ENCODE measurements at regions not wholly inside any gene's neighbourhood (a gene's known extent, or its start where the extent isn't known, plus 50 kb on each side); places are given as distances from the start of the nearest gene placed in this dataset.

DNA sequence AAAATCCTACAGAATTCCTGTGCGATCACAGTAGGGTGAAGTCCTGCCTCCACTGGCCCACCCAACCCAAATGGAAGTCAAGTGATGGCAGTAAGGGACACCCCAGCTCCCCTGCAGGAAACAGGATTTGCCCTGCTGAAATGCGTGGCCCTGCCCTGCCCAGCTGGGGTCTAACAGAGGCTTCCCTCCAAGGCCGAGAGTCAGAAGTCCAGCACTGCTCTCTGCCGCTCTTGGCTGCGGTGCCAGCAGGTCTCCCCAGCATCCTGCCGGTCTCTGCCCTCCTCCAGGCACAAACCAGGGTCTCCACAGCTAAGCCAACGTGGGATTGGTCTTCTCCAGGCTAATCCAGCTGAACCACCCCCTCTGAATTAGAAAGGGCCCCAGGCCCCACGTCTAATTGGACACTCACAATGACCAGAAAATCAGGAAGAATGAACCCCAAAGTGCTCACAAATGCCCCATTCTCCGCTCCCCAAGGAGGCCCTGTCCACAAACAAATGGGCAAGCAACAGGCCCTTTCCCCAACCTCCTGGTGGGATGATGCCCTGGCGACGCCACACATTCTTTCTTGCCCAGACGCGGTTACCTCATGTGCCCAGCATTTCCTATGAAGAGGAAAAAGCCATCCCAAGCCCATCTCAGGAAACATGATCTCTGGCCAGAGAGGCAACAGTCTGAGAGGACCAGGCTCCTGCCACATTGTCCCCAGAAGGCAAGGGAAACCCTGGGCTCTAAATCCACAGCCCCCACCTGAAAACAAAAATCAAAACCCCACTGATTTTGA is 117.2 kb downstream of the BANF2 start:
- Mint-ChIP-seq H3K4me1 (peaks cover 8% of the 10 kb centered on the region), H3K9me3 (peaks cover 4% of the 10 kb centered on the region), H3K27me3 (ENCODE audit: low read depth) (no peaks in the 10 kb centered on the region), H3K27ac (ENCODE audit: unreplicated experiment) (no peak overlapping the region), H3K36me3 (ENCODE audit: low read depth) (no peaks in the 10 kb centered on the region), H3K4me3 (no peak overlapping the region)
- TF ChIP-seq, protein P1, sequence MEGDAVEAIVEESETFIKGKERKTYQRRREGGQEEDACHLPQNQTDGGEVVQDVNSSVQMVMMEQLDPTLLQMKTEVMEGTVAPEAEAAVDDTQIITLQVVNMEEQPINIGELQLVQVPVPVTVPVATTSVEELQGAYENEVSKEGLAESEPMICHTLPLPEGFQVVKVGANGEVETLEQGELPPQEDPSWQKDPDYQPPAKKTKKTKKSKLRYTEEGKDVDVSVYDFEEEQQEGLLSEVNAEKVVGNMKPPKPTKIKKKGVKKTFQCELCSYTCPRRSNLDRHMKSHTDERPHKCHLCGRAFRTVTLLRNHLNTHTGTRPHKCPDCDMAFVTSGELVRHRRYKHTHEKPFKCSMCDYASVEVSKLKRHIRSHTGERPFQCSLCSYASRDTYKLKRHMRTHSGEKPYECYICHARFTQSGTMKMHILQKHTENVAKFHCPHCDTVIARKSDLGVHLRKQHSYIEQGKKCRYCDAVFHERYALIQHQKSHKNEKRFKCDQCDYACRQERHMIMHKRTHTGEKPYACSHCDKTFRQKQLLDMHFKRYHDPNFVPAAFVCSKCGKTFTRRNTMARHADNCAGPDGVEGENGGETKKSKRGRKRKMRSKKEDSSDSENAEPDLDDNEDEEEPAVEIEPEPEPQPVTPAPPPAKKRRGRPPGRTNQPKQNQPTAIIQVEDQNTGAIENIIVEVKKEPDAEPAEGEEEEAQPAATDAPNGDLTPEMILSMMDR (conservative IDR thresholded peaks at IDR 0.05) = no peak
- DNase-seq (ENCODE audit: low read depth, low spot score) = no peak

DNA sequence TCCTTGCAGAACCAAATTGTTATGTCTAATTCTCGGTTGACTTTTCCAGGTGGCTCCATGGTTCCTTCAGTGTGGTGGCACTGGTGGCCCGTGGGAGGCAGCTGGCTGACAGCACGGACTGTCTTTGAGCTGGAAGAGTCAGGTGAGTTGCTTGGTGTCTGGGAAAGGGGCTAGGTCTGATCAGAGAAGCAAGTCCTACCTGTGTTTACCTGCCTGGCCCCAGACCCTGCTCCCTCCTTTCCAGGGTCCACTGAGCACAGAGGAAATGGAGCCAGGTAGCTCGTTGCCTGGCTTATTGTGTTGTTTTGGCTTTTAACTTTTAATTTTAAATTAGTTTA is 111.8 kb downstream of the BANF2 start:
- no peaks in the 10 kb centered on the region for H3K9me3 Mint-ChIP-seq
- H3K36me3 Mint-ChIP-seq (ENCODE audit: low read depth) = no peaks in the 10 kb centered on the region
- DNase-seq (ENCODE audit: low read depth, low spot score) = no peak

DNA sequence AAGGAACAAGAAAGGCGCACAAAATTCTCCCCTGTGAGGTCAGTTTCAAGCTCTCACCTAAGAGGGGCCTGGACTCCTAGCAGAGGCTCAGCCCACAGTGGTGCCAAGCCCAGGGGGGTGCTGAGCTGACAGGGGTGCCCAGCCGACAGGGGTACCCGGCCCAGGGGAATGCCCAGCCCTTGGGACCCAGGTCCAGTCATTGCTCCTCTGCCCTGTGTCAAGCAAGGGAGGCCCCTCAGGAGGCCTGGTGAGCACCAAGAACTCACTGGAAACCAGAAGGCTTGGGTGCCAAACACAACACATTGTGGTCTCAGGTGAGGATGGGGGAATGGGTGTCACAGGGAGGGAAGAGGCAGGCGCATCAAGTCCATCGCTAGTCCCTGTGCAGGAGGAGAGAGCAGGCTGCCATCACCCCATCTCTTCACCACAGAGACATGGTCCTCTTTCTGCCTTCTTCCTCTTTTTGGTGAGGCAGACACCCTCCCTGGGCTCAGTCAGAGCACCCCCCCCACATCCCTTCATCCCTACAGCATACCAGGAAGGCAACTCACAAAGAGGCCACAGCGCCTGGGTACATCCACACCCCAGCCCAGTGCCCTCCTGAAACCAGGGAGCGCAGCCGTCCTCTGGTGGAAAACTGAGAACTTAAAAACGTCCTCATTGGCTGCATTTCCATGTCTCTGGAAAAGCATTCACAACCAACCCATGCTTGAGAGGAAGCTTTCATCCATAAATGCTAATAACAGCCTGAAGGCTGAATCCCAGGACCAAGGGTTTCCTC is 111.3 kb downstream of the BANF2 start:
- H3K4me3 Mint-ChIP-seq = no peak overlapping the region
- no peaks in the 10 kb centered on the region for H3K9me3 Mint-ChIP-seq
- no peaks in the 10 kb centered on the region for H3K36me3 Mint-ChIP-seq (ENCODE audit: low read depth)
- H3K27me3 Mint-ChIP-seq (ENCODE audit: low read depth) = no peaks in the 10 kb centered on the region
- H3K27ac Mint-ChIP-seq (ENCODE audit: unreplicated experiment) = no peak overlapping the region
- peaks cover 38% of the 10 kb centered on the region for H3K4me1 Mint-ChIP-seq
- TF ChIP-seq, protein P1 (conservative IDR thresholded peaks at IDR 0.05) = no peak
- no peak for DNase-seq (ENCODE audit: low read depth, low spot score)

More for the DNA sequence above, 111.8 kb downstream of the BANF2 start:
- TF ChIP-seq, protein P1 (conservative IDR thresholded peaks at IDR 0.05) = no peak
- no peak overlapping the region for H3K4me3 Mint-ChIP-seq
- no peak overlapping the region for H3K27ac Mint-ChIP-seq (ENCODE audit: unreplicated experiment)
- no peaks in the 10 kb centered on the region for H3K27me3 Mint-ChIP-seq (ENCODE audit: low read depth)
- peaks cover 34% of the 10 kb centered on the region for H3K4me1 Mint-ChIP-seq

DNA sequence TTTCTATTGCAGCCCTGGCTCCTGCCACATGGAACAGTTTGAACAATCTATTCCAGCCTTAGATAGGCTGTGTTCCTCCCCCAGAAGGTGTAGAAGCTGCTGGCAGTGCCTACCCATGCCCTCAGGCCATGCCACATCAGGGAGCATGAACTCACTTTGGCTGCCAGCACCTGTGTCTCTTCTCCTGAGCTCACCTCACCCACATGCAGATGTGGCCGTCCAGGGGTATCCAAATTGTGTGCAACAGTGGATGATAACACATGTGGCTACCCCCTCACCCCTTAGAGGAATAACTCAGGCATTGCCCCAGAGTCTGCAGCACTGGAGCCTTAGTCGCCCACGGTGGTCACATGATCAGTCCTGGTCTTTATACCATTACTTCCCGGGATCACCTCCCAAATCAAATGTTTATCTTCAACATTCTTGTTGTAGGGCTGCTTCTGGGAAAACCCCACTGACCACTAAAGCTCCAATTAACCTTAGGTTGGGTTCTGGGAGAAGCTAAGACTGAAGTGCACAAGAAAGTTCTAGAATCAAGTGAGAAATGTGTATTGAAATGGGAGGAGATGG is 110.4 kb downstream of the BANF2 start:
- Mint-ChIP-seq H3K9me3 (no peaks in the 10 kb centered on the region), H3K36me3 (ENCODE audit: low read depth) (no peaks in the 10 kb centered on the region), H3K27me3 (ENCODE audit: low read depth) (no peaks in the 10 kb centered on the region), H3K4me3 (no peak overlapping the region), H3K4me1 (peaks cover 38% of the 10 kb centered on the region), H3K27ac (ENCODE audit: unreplicated experiment) (no peak overlapping the region)
- no peak for DNase-seq (ENCODE audit: low read depth, low spot score)
- TF ChIP-seq, protein P1 (conservative IDR thresholded peaks at IDR 0.05) = no peak

DNA sequence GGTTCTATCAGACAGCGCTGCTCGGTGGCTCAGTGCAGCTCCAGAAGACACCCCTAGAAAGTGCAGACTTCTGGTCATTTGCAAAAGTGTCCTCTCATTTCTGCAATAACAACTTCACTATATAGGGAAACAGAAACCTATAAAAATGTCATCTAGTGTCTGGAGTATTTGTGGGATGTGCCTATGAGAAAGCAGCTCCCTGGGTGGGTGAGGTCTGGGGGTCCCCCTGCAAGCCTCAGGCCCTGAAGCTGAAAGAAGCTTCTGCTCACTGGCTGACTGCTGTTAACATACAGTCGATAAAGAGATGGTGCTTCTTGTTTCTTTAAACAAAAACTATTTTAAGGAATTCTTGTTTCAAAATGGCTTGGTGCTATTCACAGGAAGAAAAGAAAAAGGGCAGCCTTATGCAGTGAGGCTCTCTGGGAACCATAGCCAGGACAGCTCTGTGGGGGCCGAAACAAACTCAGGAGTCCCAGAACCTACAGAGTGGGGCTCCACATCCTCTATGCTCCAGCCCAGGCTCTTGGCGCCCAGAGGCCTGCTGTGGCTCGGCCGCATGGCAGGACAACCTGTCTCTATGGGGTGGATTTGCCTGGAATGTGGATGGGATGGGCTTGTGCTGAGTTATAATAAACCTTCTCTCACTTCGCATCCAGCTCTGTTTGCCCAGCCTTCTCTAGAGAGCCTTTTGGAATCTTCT is 109.7 kb downstream of the BANF2 start:
- TF ChIP-seq, protein P1 (conservative IDR thresholded peaks at IDR 0.05) = no peak
- H3K9me3 Mint-ChIP-seq = no peaks in the 10 kb centered on the region
- H3K27me3 Mint-ChIP-seq (ENCODE audit: low read depth) = no peaks in the 10 kb centered on the region
- no peaks in the 10 kb centered on the region for H3K36me3 Mint-ChIP-seq (ENCODE audit: low read depth)
- no peak overlapping the region for H3K4me3 Mint-ChIP-seq
- H3K4me1 Mint-ChIP-seq = peaks cover 34% of the 10 kb centered on the region
- H3K27ac Mint-ChIP-seq (ENCODE audit: unreplicated experiment) = no peak overlapping the region
- DNase-seq (ENCODE audit: low read depth, low spot score) = no peak

Measured in neural crest cell (in vitro differentiated cells).